SK-N-SH (cell line): ENCODE measurements at regions not wholly inside any gene's neighbourhood (a gene's known extent, or its start where the extent isn't known, plus 50 kb on each side); places are given as distances from the start of the nearest gene placed in this dataset.
"Not testable (repeated sequence)": the region's sequence is repeated elsewhere in the genome, so short reads cannot be mapped to it uniquely, and the experiment has no call there.

ENCODE experiments used
- CTCF ChIA-PET: fragments of 300-600, 350-600 bp; formaldehyde crosslinking; extraction: SDS; loops from one replicate; lab custom pipeline; 2021; lab: Yijun Ruan, JAX
- POLR2A ChIA-PET: fragments of 350-600 bp; sonication (Branson Sonifier 250); formaldehyde crosslinking; extraction: SDS; loops from one replicate; lab custom pipeline; 2020; ENCODE audit warnings: antibody characterized with exemption, inconsistent platforms; lab: Yijun Ruan, JAX
- DNase-seq: peaks from one replicate; pipeline ENCODE4 v3.0.0; 2012
- H2AFZ ChIP-seq: fragments of 200-600 bp; sonication (generic); 2 replicates; pipeline ENCODE4 v1.8.1; 2016; ENCODE audit warnings: antibody characterized with exemption, mild to moderate bottlenecking, low read depth
- H3F3A ChIP-seq: fragments of 200-600 bp; sonication (generic); replicated peaks from 2 replicates; pipeline ENCODE3; 2016; ENCODE audit warnings: antibody characterized with exemption, mild to moderate bottlenecking; ENCODE audit not compliant: insufficient read depth
- H3K27ac ChIP-seq, 2 experiments: fragments of 200-500 bp in 1 of 2; fragments of 200-600 bp in 1 of 2; sonication (Bioruptor generic) in 1 of 2; sonication (generic), shearing (Covaris generic) in 1 of 2; 2 replicates each; pipeline versions ENCODE4 v1.5.1 to v1.6.1; 2014 to 2016; ENCODE audit warnings: low read depth in 2 of 2, inconsistent platforms in 1 of 2, low read length in 1 of 2, mild to moderate bottlenecking in 1 of 2, mixed read lengths in 1 of 2
- H3K27me3 ChIP-seq: fragments of 200-600 bp; sonication (generic), shearing (Covaris generic); 2 replicates; pipeline ENCODE4 v1.6.1; 2016; ENCODE audit warnings: mixed run types; ENCODE audit not compliant: insufficient read depth
- H3K36me3 ChIP-seq, 2 experiments: fragments of 200-500 bp in 1 of 2; fragments of 200-600 bp in 1 of 2; sonication (Bioruptor generic) in 1 of 2; sonication (generic) in 1 of 2; replicated peaks in 1 of 2; 2 replicates each; pipeline versions ENCODE3 to v1.5.1; 2014 to 2016; ENCODE audit warnings: low read length in 1 of 2, mild to moderate bottlenecking in 1 of 2; ENCODE audit not compliant: insufficient read depth in 2 of 2, control insufficient read depth in 1 of 2
- H3K4me1 ChIP-seq, 2 experiments: fragments of 200-500 bp in 1 of 2; fragments of 200-600 bp in 1 of 2; sonication (Bioruptor generic) in 1 of 2; sonication (generic), shearing (Covaris generic) in 1 of 2; 2 replicates each; pipeline versions ENCODE4 v1.5.1 to v1.6.1; 2014 to 2016; ENCODE audit warnings: low read depth in 1 of 2, low read length in 1 of 2, mixed run types in 1 of 2; ENCODE audit not compliant: insufficient read depth in 2 of 2, control insufficient read depth in 1 of 2
- H3K4me2 ChIP-seq: fragments of 200-600 bp; sonication (generic), shearing (Covaris generic); 2 replicates; pipeline ENCODE4 v1.6.1; 2017; ENCODE audit warnings: mixed run types
- H3K4me3 ChIP-seq, 2 experiments: fragments of 200-500 bp in 1 of 2; fragments of 200-600 bp in 1 of 2; sonication (Bioruptor generic) in 1 of 2; sonication (generic), shearing (Covaris generic) in 1 of 2; 2 replicates each; pipeline versions ENCODE4 v1.5.1 to v1.8.1; 2014 to 2016; ENCODE audit warnings: low read depth in 2 of 2, inconsistent platforms in 1 of 2, low read length in 1 of 2, mild to moderate bottlenecking in 1 of 2, mixed read lengths in 1 of 2, moderate library complexity in 1 of 2
- H3K79me2 ChIP-seq: fragments of 200-600 bp; sonication (generic); 2 replicates; pipeline ENCODE4 v1.8.1; 2017; ENCODE audit warnings: mild to moderate bottlenecking; ENCODE audit not compliant: insufficient read depth
- H3K9ac ChIP-seq: fragments of 200-600 bp; sonication (generic); 2 replicates; pipeline ENCODE4 v1.6.1; 2017; ENCODE audit warnings: mixed run types
- H3K9me2 ChIP-seq: fragments of 200-600 bp; sonication (generic); 2 replicates; pipeline ENCODE4 v1.6.1; 2017; ENCODE audit warnings: mixed run types
- H3K9me3 ChIP-seq: fragments of 200-600 bp; sonication (generic); 2 replicates; pipeline ENCODE4 v1.6.1; 2017; ENCODE audit warnings: mixed run types, mild to moderate bottlenecking, moderate library complexity
- H4K20me1 ChIP-seq: fragments of 200-600 bp; sonication (generic); 2 replicates; pipeline ENCODE4 v1.6.1; 2017; ENCODE audit warnings: mild to moderate bottlenecking, mixed run types; ENCODE audit not compliant: insufficient read depth
- EP300 ChIP-seq, 2 experiments: IDR thresholded peaks; 2 replicates each; pipeline versions ENCODE4 v1.4.0 to v1.6.1; 2012; ENCODE audit warnings: borderline replicate concordance in 1 of 2, low read depth in 1 of 2, low read length in 1 of 2
- FOXM1 ChIP-seq: IDR thresholded peaks from 2 replicates; pipeline ENCODE4 v1.4.0; 2012; ENCODE audit warnings: low read depth, mild to moderate bottlenecking
- GATA2 ChIP-seq: sonication (generic); formaldehyde crosslinking; IDR thresholded peaks from 2 replicates; pipeline ENCODE4 v1.5.0; 2020; ENCODE audit warnings: mild to moderate bottlenecking, missing genetic modification reagents
- IRF3 ChIP-seq: fragments of 150-350 bp; IDR thresholded peaks from 2 replicates; pipeline ENCODE4 v1.6.1; 2016; ENCODE audit warnings: mild to moderate bottlenecking, low read depth, low read length
- NFIC ChIP-seq: IDR thresholded peaks from 2 replicates; pipeline ENCODE4 v1.4.0; 2012; ENCODE audit warnings: borderline replicate concordance
- REST ChIP-seq: IDR thresholded peaks from 2 replicates; pipeline ENCODE4 v1.6.1; 2012; ENCODE audit warnings: mild to moderate bottlenecking, low read depth, low read length, moderate library complexity
- RFX5 ChIP-seq: IDR thresholded peaks from 2 replicates; pipeline ENCODE4 v1.6.1; 2012; ENCODE audit warnings: mild to moderate bottlenecking, improper control_type of control experiment, low read length
- SIN3A ChIP-seq: IDR thresholded peaks from 2 replicates; pipeline ENCODE4 v1.6.1; 2012; ENCODE audit warnings: low read depth, mild to moderate bottlenecking, low read length, moderate library complexity, borderline replicate concordance
- SMC3 ChIP-seq: IDR thresholded peaks from 2 replicates; pipeline ENCODE4 v1.6.1; 2012; ENCODE audit warnings: low read depth, low read length, improper control_type of control experiment
- TCF12 ChIP-seq: IDR thresholded peaks from 2 replicates; pipeline ENCODE4 v1.4.0; 2012
- USF2 ChIP-seq: fragments of 150-350 bp; IDR thresholded peaks from 2 replicates; pipeline ENCODE4 v1.6.1; 2017; ENCODE audit warnings: antibody characterized with exemption, low read length, low read depth, borderline replicate concordance
- WGBS: methylation state at CpG from one replicate; pipeline ENCODE4 v1.1.6; 2017; ENCODE audit warnings: low lambda C conversion rate; 5-methylcytosine and 5-hydroxymethylcytosine counted together

DNA sequence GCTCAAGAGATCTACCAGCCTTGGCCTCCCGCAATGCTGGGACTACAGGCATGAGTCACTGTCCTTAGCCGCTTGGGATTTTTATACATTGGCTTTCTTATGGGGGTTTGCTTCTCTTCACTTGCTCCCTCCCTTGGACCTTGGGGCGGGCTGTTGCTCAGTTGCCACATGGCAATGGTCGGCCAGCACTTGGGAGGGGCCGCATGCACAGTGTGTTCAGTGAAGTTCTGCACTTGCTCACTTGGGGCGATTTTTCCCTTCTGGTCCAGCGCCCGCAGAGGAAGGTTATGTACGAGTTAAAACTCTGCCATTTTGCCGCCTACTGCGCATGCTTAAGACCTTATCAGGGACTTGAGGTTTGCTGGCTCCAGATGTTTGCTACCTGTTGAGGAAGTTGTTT is 1367.6 kb upstream of the CDH8 start:
- no peak overlapping the region for H3K9ac ChIP-seq
- no peak overlapping the region for H3K27ac ChIP-seq
- H3F3A ChIP-seq, result no peaks in the 10 kb centered on the region
- H3K79me2 ChIP-seq, result no peaks in the 10 kb centered on the region
- H3K9me3 ChIP-seq, result no peaks in the 10 kb centered on the region; the same call in 1 of the 2 replicates
- H2AFZ ChIP-seq, result no peak overlapping the region
- H3K4me2 ChIP-seq, result no peak overlapping the region
- WGBS, result 95% methylated on average over 10 of the region's 11 CpGs
- H4K20me1 ChIP-seq, result no peaks in the 10 kb centered on the region
- no peak overlapping the region for H3K4me3 ChIP-seq
- TF ChIP-seq SMC3 (no peak), RFX5 (no peak), SIN3A (no peak), FOXM1 (no peak), IRF3 (no peak), EP300 (IDR thresholded peaks at IDR 0.05; ENCODE audit: borderline replicate concordance in 1 of 2, low read depth in 1 of 2, low read length in 1 of 2) (no peak), TCF12 (no peak), USF2 (no peak), GATA2 (CRISPR knock-in tag) (no peak), REST (no peak), NFIC (no peak)
- no peaks in the 10 kb centered on the region for H3K4me1 ChIP-seq
- H3K36me3 ChIP-seq, result no peaks in the 10 kb centered on the region
- no peaks in the 10 kb centered on the region for H3K27me3 ChIP-seq
- H3K9me2 ChIP-seq, result no peaks in the 10 kb centered on the region
- no peak for DNase-seq
- CTCF ChIA-PET, result interaction anchor here (0.8 kb wide), 1 partner anchor 11 kb away, joined by 3 read pairs; no protein-coding TSS in a partner anchor
- POLR2A ChIA-PET, result no interaction called here

DNA sequence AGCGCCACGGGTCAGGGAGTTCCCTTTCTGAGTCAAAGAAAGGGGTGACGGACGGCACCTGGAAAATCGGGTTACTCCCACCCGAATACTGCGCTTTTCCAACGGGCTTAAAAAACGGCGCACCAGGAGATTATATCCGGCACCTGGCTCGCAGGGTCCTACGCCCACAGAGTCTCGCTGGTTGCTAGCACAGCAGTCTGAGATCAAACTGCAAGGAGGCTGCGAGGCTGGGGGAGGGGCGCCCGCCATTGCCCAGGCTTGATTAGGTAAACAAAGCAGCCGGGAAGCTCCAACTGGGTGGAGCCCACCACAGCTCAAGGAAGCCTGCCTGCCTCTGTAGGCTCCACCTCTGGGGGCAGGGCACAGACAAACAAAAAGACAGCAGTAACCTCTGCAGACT is 1352.0 kb upstream of the CDH8 start:
- POLR2A ChIA-PET, DNase-seq, H3K4me2 ChIP-seq, H3K27me3 ChIP-seq, H3K9me2 ChIP-seq, H3K79me2 ChIP-seq, H3K9ac ChIP-seq, H2AFZ ChIP-seq, H3K4me1 ChIP-seq, H3F3A ChIP-seq, H3K9me3 ChIP-seq, H3K4me3 ChIP-seq, H3K36me3 ChIP-seq, H3K27ac ChIP-seq, H4K20me1 ChIP-seq, CTCF ChIA-PET: not testable (repeated sequence)
- 82% methylated on average over 10 of the region's 18 CpGs for WGBS
